HPDE6-E6E7 (cell line): ENCODE measurements at regions not wholly inside any gene's neighbourhood (a gene's known extent, or its start where the extent isn't known, plus 50 kb on each side); places are given as distances from the start of the nearest gene placed in this dataset.
"Not testable (repeated sequence)": the region's sequence is repeated elsewhere in the genome, so short reads cannot be mapped to it uniquely, and the experiment has no call there.

Experiments used
- DNase-seq: peaks from one replicate; pipeline ENCODE4 v3.0.0; 2011; ENCODE audit warnings: missing footprints; ENCODE audit errors: extremely low spot score

- no peak for DNase-seq
Measured at GRCh38 chr9:26165426-26165825, 487.2 kb upstream of the TUSC1 start.

- DNase-seq = peak; percentile 3
Measured at GRCh38 chr9:26163931-26164330, 485.7 kb upstream of the TUSC1 start.

- DNase-seq = no peak
Measured at GRCh38 chr9:26159575-26160392, 481.5 kb upstream of the TUSC1 start.

- no peak for DNase-seq
Measured at GRCh38 chr9:26158631-26159150, 480.4 kb upstream of the TUSC1 start.

- DNase-seq = no peak
Measured at GRCh38 chr9:26157411-26157810, 479.2 kb upstream of the TUSC1 start.

- DNase-seq = no peak
Measured at GRCh38 chr9:26152350-26152749, 474.1 kb upstream of the TUSC1 start.

GRCh38 chr9:26148128-26148527 is 469.9 kb upstream of the TUSC1 start:
- DNase-seq = no peak

GRCh38 chr9:26145938-26146337 is 467.7 kb upstream of the TUSC1 start:
- no peak for DNase-seq

GRCh38 chr9:26142631-26143030 is 464.4 kb upstream of the TUSC1 start:
- DNase-seq = no peak

- DNase-seq = no peak
Measured at GRCh38 chr9:26142201-26142600, 464.0 kb upstream of the TUSC1 start.

- DNase-seq = no peak
Measured at GRCh38 chr9:26133537-26133936, 455.3 kb upstream of the TUSC1 start.

GRCh38 chr9:26132746-26133312 is 454.6 kb upstream of the TUSC1 start:
- no peak for DNase-seq

- DNase-seq = no peak
Measured at GRCh38 chr9:26131886-26132285, 453.6 kb upstream of the TUSC1 start.

GRCh38 chr9:26129217-26129616 is 451.0 kb upstream of the TUSC1 start:
- no peak for DNase-seq

- DNase-seq = no peak
Measured at GRCh38 chr9:26125693-26126092, 447.4 kb upstream of the TUSC1 start.

GRCh38 chr9:26116085-26116484 is 437.8 kb upstream of the TUSC1 start:
- DNase-seq = not testable (repeated sequence)

GRCh38 chr9:26112724-26113123 is 434.5 kb upstream of the TUSC1 start:
- no peak for DNase-seq

GRCh38 chr9:26086396-26086795 is 408.2 kb upstream of the TUSC1 start:
- DNase-seq = no peak

- no peak for DNase-seq
Measured at GRCh38 chr9:26081847-26082246, 403.6 kb upstream of the TUSC1 start.

GRCh38 chr9:26078706-26079105 is 400.5 kb upstream of the TUSC1 start:
- no peak for DNase-seq

- DNase-seq = no peak
Measured at GRCh38 chr9:26077860-26078259, 399.6 kb upstream of the TUSC1 start.

- no peak for DNase-seq
Measured at GRCh38 chr9:26067608-26068007, 389.4 kb upstream of the TUSC1 start.

GRCh38 chr9:26066237-26066636 is 388.0 kb upstream of the TUSC1 start:
- no peak for DNase-seq
